Kidney capillary endothelial cell (primary cell): ENCODE measurements at regions not wholly inside any gene's neighbourhood (a gene's known extent, or its start where the extent isn't known, plus 50 kb on each side); places are given as distances from the start of the nearest gene placed in this dataset.

Source experiments
- DNase-seq: peaks from one replicate; pipeline ENCODE4 v3.0.0-alpha.2; 2018; ENCODE audit warnings: low spot score

- no peak for DNase-seq
These were observed 205.7 kb upstream of the FAM83B start for GRCh38 chr6:54640911-54641310.

GRCh38 chr6:54646069-54646950 lies 200.3 kb upstream of the FAM83B start:
- DNase-seq: no peak

GRCh38 chr6:54646951-54647664 lies 199.5 kb upstream of the FAM83B start:
- peak; percentile 20 for DNase-seq

GRCh38 chr6:54654381-54654780 lies 192.2 kb upstream of the FAM83B start:
- DNase-seq: no peak

- no peak for DNase-seq
These were observed 191.4 kb upstream of the FAM83B start for GRCh38 chr6:54655162-54655561.

- DNase-seq: no peak
These were observed 181.3 kb upstream of the FAM83B start for GRCh38 chr6:54665278-54665677.

- DNase-seq: no peak
These were observed 166.0 kb upstream of the FAM83B start for GRCh38 chr6:54680531-54680930.

GRCh38 chr6:54681267-54681666 lies 165.3 kb upstream of the FAM83B start:
- no peak for DNase-seq

GRCh38 chr6:54681987-54682386 lies 164.6 kb upstream of the FAM83B start:
- DNase-seq: no peak

GRCh38 chr6:54689620-54690019 lies 157.0 kb upstream of the FAM83B start:
- no peak for DNase-seq

- DNase-seq: no peak
These were observed 156.0 kb upstream of the FAM83B start for GRCh38 chr6:54690596-54690995.

GRCh38 chr6:54694928-54695532 lies 151.5 kb upstream of the FAM83B start:
- DNase-seq: no peak

- DNase-seq: no peak
These were observed 150.8 kb upstream of the FAM83B start for GRCh38 chr6:54695815-54696214.

- DNase-seq: no peak
These were observed 149.1 kb upstream of the FAM83B start for GRCh38 chr6:54697424-54697823.

- DNase-seq: no peak
These were observed 147.6 kb upstream of the FAM83B start for GRCh38 chr6:54698974-54699373.

GRCh38 chr6:54700158-54700557 lies 146.4 kb upstream of the FAM83B start:
- no peak for DNase-seq

- DNase-seq: no peak
These were observed 143.8 kb upstream of the FAM83B start for GRCh38 chr6:54702772-54703171.

- DNase-seq: no peak
These were observed 140.2 kb upstream of the FAM83B start for GRCh38 chr6:54706391-54706790.

- DNase-seq: no peak
These were observed 139.5 kb upstream of the FAM83B start for GRCh38 chr6:54706844-54707605.

GRCh38 chr6:54710456-54710855 lies 136.1 kb upstream of the FAM83B start:
- no peak for DNase-seq

- DNase-seq: no peak
These were observed 130.6 kb upstream of the FAM83B start for GRCh38 chr6:54716010-54716409.

- DNase-seq: no peak
These were observed 129.7 kb upstream of the FAM83B start for GRCh38 chr6:54716877-54717276.
